ENCODE measurements at regions not wholly inside any gene's neighbourhood (a gene's known extent, or its start where the extent isn't known, plus 50 kb on each side); places are given as distances from the start of the nearest gene placed in this dataset.
A peak's percentile ranks its signal among the peaks of the same experiment; 100 is the strongest.

DNA sequence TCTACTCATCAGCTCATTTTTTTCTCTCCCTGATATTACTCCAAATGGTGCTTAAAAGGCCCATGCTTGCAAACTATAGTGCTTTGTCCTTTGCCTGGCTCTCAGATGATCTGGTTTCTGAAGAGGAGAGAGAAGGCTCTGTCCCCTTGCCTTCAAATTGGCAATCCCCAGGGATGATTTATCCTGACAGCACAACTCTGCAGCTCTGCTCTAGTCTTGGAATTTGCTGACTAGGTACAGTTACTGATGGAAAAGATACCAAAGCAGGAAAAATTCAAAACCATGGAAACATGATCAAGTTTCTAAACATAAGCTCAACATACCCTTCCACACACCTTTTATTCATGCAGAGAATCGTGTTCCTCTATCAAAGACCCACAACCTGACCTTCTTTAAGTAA, 106.7 kb upstream of the CADPS start:
- DNase-seq (ENCODE audit: low spot score) = no peak

DNA sequence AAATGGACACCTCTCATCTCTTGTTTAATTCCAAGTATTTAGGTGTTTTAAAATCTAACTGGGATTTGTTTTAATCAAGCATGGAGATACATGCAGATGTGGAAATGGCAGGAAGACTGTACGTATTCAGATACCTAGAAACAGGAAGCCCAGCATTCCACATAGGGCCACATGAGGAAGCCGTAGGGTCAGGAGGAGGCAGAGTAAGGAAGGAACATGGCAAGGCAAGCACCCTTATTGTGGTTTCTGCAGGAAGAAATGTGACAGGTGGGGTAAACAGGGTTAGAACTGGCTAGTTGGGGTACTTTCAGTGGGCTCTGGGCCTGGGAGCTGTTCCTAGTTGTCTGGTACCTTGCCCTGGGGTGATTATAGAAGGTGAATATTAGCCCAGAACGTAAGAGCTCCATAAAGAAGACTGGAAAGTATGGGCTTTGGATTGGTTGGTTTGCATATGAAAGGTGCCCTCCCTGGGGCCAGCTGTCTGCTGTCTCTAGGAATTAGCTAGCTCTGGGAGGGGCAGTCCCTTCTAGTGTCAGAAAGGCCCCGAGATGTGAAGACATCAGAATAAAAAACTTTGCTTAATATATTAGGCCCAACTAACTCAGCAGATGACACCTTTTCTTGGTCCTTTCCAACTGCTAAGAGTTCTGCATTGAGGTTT, 107.7 kb upstream of the CADPS start:
- DNase-seq (ENCODE audit: low spot score) = no peak

DNA sequence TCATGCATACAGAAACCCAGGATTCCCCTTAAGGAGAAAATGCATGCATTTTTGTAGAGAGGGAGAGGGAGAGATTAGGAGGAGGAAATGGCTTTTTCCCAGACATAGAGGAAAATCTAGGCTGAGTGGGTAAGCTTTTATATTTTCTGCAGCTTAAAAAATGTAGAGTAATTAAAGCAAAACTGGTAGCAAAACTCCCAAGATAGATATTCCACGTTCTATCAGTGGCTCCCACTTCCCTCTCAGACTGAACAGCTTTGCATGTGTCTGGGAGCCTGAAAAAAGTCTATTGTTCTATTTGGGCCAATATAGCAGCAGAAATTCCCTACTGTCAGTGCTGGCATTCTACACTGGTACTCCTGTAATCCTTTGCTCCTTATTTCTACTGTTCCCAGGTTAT, 110.8 kb upstream of the CADPS start:
- DNase-seq (ENCODE audit: low spot score) = no peak

DNA sequence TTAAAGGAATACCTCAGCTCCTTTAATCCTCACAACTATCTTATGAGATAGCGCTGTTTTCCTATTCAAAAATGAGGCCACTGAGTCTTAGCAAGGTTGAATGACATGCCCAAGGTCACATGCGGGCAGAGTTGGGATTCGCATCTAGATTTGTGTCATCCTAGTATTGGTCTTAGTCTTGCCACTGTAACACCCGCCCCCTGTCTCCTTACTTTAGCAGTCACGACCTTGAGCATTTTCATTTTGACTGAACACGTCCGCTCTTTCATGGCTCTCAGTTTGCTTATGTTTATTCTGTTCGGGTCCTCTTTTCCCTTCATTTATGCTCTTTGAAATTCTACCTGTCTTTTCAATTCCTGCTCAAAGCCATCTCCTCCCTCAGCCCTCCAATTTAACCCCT, 112.5 kb upstream of the CADPS start:
- DNase-seq (ENCODE audit: low spot score) = no peak

DNA sequence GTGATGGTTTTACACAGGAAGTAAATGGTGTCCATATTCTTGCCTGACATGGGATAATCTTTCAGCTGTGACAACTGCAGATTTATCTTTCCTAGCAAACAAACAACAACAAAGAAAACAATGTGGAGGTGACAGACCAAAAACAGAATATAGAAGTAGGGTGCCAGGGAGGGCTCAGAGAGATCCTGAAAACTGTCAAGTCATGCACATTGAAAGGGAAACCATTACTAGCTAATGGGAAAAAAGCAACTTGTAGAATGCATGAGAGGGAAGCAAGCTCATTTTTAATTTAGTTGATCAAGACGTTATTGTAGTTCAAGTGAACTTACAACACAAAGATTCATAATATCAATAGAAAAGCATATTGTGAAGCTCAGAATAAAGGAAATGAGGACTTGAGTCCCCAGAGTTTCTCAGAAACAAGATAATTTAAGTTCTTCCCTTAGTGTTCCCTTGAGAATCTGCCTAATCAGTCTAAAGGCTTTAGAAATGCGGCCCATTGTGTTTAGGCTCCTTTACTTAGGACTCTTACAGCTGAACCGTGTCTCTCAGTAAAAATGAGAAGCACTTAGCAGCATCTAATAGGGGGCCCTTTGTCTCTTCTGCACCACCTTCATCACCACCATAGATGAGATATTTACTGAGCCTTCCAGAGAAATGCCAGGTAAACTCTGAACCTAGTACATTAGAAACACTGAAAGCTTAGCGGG, 115.6 kb upstream of the CADPS start:
- no peak for DNase-seq (ENCODE audit: low spot score)

DNA sequence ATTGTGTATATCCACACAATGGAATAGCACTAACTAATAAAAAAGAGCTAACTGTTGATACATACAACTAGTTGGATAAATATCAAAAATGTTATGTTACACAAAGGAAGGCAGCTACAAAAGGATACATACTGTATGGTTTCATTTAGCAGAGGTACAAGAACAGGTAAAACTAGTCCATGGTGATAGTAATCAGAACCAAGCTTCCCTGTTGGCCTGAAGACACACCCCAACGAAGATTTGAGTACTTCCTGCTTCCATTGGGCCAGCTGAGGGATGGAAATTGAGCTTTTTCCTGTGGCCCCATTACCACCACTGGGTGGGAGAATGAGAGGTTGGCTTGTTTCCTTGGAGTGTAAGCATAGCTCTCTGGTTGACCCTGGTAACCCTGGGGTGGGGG, 117.3 kb upstream of the CADPS start:
- DNase-seq (ENCODE audit: low spot score) = no peak

DNA sequence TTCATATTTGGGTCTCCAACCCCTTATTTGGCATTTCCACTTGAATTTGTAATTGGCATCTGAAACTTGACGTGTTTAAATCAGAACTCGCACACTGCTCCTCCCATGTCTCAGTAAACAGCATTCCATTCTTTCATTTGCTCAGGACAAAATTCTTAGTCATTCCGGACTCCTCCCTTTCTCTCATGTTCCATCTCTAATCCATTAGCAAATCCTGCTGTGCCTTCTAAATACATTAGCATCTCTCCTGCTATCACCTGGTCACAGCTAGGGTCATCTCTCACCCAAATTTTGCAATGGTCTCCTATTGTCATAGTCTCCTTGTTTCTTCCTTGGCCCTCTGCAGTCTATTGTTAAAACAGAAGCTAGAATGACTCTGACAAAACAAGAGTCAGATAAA, 119.9 kb upstream of the CADPS start:
- DNase-seq (ENCODE audit: low spot score) = no peak

DNA sequence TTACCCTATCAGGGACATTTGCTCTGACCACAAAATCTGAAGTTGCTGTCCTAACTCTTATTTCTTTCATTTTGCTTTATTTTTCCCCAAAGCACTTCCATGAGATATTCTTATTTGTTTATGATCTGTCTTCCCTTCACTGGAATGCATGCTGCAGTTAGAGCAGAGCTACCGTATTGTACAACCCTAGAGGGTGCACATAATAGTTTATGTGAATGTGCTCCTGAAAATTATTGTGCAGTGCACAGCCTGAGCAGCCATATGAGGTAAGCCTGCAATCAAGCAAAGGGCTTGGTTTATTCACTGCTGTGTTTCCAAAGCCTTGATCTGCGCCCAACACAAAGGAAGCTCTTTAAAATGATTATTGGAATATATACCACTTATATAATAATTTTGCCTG, 120.3 kb upstream of the CADPS start:
- DNase-seq (ENCODE audit: low spot score) = no peak

DNA sequence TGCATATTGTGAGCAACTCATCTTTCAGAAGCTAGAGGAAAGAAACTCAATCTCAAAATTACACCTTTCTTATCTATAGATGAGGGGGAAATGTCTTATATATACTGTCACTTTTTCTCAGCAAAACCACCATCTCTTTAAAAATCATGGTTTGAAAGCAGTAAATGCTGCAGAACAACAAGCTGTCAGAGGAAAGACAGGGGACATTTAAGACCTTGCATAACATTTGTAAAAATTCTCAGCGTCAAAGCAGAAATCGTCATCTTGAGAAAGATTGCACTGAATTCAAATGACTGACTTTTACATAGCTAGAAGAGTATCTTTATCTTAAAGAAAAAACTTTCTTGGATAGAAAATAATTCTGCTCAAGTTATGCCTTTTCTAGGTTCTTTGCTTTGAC, 122.2 kb upstream of the CADPS start:
- no peak for DNase-seq (ENCODE audit: low spot score)

DNA sequence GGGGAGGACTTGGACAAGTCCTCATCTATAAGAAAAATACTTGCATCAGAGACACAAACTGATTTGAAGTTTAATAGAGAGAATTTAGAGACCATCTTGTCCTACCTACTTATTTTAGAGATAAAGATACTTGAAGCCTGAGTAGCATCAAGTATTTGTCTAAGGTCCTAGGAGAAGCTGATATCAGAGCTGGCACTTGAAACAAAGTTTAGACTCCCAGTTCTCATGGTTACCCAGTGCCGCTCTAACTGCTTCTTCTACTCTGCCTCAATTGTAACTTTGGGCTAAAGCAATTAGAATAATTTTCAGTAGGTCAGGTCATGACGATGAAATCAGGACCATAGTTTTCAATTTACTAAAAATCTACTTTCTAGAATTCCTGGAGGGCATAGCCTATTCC, 123.9 kb upstream of the CADPS start:
- no peak for DNase-seq (ENCODE audit: low spot score)

DNA sequence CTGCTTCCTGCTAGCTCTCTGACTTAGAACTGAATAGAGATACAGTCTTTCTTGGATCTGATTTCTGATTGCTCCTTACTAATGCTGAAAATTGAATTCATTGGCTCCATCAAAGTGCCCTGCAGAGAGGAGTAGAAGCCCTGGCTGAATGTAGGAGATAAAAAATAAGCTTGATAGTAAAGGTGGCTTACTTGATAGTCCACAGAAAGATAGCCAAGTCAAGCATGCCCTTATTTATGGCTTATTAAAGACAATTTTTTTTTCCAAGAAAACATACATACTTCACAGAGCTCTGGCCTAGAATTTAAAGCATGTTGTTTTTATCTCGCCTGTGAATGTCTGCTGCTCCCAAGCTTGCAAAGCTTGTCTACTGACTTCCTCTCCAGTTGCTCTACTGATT, 124.6 kb upstream of the CADPS start:
- no peak for DNase-seq (ENCODE audit: low spot score)

DNA sequence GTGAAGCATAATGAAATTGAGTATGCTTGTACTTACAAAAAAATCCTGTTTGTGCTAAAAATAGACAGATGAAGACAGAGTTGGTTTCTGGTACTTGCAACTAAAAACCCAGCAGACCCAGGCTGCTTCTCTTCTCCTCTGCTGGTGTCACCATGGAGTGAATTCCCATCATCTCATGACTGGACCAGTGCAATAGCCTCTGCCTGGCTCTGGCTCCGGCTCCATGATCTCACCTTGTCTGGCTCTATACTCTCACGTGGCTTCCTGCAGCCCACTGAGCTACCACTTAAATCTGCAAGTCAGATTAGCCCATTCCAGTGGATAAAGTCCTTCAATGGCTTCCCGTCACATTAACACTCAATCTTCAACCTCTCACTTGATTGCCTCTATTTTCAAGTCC, 129.2 kb upstream of the CADPS start:
- no peak for DNase-seq (ENCODE audit: low spot score)

DNA sequence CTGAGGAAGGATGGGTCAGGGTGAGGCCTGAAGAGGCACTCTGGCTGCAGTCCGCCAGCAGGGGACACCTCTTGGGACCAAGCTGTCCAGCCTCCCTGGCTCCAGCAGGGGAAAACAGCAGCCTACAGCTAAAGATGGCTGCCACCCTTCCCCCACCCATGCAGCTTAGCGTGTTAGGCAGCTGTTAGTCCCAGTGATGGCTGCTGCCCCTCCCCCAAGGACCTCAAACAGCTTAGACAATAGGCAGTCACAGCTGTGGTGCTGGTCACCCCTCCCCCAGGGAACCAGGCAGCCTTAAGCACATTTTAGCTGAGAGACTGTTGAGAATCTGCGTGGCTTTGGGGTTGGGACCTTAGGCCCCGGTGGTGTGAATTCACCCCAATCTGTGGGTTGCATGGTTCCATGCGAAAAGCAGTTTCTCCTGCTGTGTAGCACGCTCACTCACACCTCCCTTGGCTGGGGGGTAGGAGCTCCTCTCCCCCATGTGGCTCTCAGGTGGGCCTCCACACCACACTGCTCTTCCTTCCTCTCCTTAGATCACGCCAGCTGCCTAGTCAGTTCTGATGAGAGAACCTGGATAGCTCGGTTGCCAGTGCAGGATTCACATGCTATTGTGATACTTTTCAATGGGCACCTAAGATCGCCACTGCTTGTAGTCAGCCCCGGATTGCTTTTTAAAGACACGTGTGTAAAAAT, 140.5 kb upstream of the CADPS start:
- no peak for DNase-seq (ENCODE audit: low spot score)

DNA sequence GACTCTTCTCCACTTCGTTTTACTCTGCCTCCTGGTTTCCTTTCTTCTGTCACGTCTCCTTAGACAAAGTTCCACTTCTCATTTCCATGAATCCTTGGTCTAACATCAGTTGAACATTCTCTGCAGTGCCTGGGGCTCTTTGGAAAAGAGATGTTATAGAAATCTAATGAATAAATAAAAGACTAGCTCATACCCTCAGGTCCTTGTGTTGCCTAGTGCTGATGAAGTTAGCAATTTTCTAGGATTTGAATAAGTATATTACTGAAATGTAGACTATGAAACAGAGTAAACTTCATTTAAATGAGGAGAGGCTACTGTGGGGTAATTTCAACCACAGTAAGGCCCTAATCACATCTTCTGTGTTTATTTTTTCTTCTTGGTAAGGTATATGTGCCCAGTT, 146.9 kb upstream of the CADPS start:
- no peak for DNase-seq (ENCODE audit: low spot score)

DNA sequence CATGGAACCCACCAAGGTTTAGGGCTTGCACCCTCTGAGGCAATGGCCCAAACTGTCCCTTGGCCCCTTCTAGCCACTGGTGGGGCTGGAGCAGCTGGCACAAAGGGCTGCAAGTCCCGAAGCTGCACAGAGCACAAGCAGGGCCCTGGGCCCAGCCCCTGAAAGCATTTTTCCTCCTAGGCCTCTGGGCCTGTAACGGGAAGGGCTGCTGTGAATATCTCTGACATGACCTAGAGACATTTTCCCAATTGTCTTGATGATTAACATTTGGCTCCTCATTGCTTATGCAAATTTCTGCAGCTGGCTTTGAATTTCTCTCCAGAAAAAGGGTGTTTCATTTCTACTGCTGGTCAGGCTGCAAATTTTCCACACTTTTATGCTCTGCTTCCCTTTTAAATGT, 151.5 kb upstream of the CADPS start:
- no peak for DNase-seq (ENCODE audit: low spot score)

DNA sequence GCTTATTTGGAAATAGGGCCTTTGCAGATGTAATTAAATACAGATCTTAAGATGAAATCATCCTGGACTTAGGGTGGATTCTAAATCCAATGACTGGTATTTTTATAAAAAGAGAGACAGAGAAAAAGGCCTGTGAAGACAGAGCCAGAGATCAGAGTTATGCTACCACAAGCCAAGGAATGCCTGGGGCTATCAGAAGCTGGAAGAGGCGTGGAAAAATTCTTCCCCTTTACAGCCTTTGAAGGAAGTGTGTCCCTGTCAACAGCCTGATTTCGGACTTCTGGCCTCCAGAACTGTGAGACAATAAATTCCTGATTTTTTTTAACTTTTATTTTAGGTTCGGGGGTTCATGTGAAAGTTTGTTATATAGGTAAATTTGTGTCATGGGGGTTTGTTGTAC, 154.1 kb upstream of the CADPS start:
- DNase-seq (ENCODE audit: low spot score) = no peak

DNA sequence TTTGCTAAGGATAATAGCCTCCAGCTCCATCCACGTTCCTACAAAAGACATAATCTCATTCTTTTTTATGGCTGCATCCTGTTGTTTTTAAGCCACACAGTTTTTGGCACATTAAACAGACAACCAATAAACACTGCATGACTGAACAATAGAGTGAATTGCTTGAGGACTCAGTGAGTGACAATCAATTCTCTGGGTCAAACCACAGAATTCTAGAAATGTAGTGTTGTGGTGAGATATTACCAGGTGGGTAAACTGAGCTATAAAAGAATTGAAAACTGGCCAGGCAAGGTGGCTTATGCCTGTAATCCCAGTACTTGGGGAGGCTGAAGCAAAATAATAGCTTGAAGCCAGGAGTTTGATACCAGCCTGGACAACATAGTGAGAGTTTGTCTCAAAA, 154.7 kb upstream of the CADPS start:
- DNase-seq (ENCODE audit: low spot score) = no peak

DNA sequence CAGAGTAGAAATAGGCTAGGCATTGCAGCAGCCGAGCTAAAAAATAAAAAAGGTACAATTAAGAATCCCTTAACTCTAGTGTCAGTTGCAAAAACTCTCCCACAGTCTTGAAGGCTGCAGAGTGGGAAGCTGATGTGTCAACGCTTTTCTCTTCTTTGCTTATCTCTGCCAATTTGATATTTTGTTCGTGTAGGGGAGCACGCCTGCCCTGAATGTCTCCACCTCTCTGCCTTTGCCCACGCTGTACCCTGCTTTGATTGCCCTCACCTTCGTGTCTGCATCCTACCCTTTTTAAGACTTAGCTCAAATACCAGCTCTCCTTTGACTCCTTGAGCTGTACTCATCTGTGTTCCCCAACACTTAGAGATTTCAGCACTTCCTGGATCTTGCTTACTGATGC, 155.4 kb upstream of the CADPS start:
- peak; percentile 82 for DNase-seq (ENCODE audit: low spot score)

DNA sequence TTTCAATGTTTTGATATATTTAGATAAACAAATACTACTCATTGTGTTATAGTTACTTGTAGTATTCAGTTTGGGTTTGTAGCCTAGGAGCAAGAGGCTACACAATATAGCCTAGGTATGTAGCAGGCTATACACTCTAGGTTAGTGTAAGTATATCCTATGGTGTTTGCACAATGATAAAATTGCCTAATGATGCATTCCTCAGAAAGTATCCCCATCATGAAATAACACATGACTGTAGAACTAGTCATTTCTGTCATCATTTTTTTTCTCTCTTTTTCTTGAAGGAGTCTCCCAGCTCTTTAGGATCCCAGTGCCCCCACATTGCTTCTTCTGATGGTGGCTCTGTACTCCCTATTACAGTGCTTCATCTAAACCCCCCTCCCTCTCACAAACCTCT, 157.7 kb upstream of the CADPS start:
- no peak for DNase-seq (ENCODE audit: low spot score)

DNA sequence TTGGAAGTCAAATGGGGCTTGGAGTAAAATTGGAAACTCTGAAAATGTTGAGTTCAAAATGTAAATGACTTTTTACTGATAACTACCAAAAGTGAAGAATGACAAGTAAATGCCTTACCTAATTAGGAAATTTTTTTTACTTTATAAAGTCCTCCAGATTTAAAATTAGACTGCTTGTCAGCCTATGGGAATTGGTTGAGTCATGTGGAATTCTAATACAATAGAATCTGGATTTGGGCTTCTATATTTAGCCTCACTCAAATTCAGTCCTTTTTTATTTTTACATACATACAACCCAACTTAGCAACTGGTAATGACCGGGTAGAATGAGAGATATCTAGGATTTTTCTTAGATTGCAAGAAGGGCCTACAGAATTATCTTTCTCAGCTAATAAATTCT, 158.9 kb upstream of the CADPS start:
- peak; percentile 46 for DNase-seq (ENCODE audit: low spot score)

DNA sequence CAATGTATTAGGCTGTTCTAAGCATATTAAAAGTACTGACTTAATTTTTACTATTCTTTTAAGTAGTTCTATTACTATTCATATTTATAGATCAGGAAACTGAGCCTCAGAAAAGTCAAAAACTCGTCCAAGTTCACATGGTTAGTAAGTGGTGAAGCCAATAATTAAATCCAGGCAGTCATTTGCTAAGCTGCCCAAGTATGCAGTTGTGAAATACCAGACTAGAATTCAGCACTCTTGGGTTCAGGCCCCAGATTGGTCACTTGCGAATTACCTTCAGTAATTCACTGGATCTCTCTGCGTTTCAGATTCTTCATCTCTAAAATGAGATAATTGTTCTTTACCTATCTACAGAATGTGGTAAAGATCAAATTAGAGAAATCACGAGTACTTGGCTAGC, 161.9 kb upstream of the CADPS start:
- DNase-seq (ENCODE audit: low spot score) = no peak

DNA sequence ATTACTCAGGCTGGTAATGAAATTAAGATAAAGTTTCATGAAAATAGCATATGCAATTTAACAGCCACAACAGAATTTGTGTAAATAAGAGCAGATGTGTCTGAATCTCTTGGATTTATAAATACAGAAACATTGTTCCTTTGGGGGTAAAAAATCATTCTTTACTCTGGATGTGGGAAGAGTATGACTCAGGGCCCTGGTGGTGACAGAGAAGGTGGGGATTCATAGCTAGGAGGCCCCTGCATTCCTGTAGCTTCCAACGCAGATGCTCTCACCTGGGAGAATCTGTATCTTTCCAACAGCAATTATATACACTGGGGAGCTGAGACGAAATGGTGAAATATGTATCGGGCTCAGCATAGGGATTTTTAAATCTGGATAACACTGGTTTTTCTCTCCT, 167.6 kb upstream of the CADPS start:
- peak; percentile 54 for DNase-seq (ENCODE audit: low spot score)

DNA sequence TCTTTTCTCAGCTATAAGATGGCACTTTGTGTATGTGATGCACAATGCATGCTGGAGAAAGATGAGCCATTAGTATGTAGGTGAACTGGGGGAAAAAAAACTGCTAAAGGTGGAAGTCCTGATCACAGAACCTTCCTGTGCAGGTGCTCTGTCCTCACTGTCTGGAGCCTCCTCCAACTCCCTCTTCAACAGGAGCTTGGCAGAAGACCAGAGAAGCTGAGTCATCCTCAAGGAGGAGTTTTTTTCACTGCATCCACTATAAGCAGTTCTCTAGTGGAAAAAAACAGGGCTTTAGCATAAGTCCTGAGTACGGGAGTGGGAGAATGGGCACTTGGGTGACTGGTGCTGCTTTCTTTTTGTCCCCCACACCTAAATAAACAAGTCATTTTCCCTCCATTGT, 168.4 kb upstream of the CADPS start:
- peak; percentile 29 for DNase-seq (ENCODE audit: low spot score)

DNA sequence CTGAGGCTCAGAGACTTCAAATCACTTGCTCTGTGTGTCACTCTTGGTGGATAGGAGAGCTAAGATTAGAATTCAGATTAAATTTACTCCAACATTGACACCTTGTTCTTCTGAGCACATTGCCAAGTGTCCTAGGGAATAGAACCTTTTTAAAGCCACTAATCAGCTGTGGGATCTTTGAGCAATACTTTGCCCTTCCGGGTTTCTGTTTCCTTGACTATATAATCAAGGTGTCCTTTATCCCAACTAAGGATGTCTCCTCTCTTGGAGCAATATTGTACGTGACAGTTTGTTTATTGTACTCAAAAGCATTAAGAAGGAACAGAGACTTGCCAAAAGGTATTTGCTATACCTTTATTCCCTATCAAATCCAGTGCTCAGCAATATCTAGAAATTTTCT, 170.9 kb upstream of the CADPS start:
- DNase-seq (ENCODE audit: low spot score) = no peak

Data from putamen (tissue), 1 donor.